ENCODE measurements at regions not wholly inside any gene's neighbourhood (a gene's known extent, or its start where the extent isn't known, plus 50 kb on each side); places are given as distances from the start of the nearest gene placed in this dataset.

DNA sequence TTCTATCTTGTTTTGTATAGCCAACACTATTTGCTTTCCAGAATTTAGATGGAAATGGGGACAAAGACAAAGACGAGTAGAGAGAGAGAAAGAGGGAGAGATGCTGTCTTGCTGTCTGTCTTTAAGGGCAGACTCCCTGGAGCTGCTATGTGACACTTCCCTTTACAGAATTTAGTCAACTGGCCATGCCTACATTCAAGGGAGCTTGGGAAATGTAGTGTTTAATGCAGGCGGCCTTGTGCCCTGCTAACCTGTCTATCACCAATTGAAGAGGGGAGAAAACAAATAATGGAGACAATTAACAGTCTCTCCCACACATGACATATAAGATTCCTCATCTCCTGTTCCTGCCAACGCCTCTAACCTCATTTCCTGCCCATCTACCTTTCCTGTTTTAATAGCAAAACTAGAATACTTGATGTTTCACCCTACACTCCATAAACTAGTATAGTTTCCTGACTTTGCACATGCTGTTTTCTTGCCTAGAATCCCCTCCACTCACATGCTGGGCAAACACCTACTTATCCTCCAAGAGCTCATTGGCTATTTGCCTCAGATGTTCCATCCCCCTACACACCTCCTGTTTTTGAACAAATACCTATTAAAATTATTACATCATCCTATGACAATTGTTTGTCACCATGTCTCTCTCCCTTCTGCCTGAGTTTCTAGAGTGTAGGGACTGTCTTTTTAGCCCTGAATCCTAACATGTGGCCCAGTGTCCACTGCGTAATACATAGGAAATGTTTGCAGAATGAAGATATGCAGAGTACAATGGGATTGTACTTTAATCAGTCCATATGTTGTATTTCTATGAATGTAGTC, 117.2 kb downstream of the SLC25A24 start:
- H3K27ac ChIP-seq (ENCODE audit: poor library complexity, severe bottlenecking) = no peak overlapping the region
- H3K9me3 ChIP-seq (ENCODE audit: severe bottlenecking) = no peaks in the 10 kb centered on the region
- H3K4me1 ChIP-seq (ENCODE audit: insufficient read depth, poor library complexity, severe bottlenecking) = no peaks in the 10 kb centered on the region
- no peaks in the 10 kb centered on the region for H3K36me3 ChIP-seq (ENCODE audit: low read depth)
- DNase-seq (ENCODE audit: low spot score) = no peak
- TF ChIP-seq, protein P1, sequence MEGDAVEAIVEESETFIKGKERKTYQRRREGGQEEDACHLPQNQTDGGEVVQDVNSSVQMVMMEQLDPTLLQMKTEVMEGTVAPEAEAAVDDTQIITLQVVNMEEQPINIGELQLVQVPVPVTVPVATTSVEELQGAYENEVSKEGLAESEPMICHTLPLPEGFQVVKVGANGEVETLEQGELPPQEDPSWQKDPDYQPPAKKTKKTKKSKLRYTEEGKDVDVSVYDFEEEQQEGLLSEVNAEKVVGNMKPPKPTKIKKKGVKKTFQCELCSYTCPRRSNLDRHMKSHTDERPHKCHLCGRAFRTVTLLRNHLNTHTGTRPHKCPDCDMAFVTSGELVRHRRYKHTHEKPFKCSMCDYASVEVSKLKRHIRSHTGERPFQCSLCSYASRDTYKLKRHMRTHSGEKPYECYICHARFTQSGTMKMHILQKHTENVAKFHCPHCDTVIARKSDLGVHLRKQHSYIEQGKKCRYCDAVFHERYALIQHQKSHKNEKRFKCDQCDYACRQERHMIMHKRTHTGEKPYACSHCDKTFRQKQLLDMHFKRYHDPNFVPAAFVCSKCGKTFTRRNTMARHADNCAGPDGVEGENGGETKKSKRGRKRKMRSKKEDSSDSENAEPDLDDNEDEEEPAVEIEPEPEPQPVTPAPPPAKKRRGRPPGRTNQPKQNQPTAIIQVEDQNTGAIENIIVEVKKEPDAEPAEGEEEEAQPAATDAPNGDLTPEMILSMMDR (IDR thresholded peaks at IDR 0.05; ENCODE audit: poor library complexity, severe bottlenecking) = no peak
- no peak overlapping the region for H3K4me3 ChIP-seq (ENCODE audit: severe bottlenecking)
- no peaks in the 10 kb centered on the region for H3K27me3 ChIP-seq (ENCODE audit: insufficient read depth, poor library complexity, severe bottlenecking)
- no peak for ATAC-seq (ENCODE audit: low read depth)

DNA sequence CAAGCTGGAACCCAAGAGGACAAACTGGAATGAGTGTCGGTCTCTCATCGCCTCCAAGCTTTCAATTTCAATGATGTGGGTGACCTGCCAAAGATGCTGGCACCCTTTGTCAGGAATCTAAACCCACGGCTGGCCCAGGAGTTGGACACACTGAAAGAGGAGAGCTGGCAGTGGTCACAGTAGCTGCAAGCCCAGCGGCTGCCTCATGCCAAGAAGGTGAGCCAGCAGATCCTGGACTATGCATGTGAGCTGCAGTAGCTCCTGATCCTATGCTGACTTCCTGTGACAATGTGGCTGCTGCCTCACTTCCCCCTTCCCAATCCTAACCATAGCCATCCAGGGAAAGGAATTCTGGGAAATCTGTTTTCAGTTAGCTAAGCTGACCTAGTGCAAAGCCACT, 117.0 kb upstream of the VAV3 start:
- Histone ChIP-seq H3K4me3 (ENCODE audit: severe bottlenecking) (no peak overlapping the region), H3K9me3 (ENCODE audit: severe bottlenecking) (no peaks in the 10 kb centered on the region), H3K27ac (ENCODE audit: poor library complexity, severe bottlenecking) (no peak overlapping the region), H3K27me3 (ENCODE audit: insufficient read depth, poor library complexity, severe bottlenecking) (no peaks in the 10 kb centered on the region), H3K36me3 (ENCODE audit: low read depth) (no peaks in the 10 kb centered on the region), H3K4me1 (ENCODE audit: insufficient read depth, poor library complexity, severe bottlenecking) (no peaks in the 10 kb centered on the region)
- TF ChIP-seq, protein P1 (IDR thresholded peaks at IDR 0.05; ENCODE audit: poor library complexity, severe bottlenecking) = no peak
- ATAC-seq (ENCODE audit: low read depth) (no peak), DNase-seq (ENCODE audit: low spot score) (no peak)

DNA sequence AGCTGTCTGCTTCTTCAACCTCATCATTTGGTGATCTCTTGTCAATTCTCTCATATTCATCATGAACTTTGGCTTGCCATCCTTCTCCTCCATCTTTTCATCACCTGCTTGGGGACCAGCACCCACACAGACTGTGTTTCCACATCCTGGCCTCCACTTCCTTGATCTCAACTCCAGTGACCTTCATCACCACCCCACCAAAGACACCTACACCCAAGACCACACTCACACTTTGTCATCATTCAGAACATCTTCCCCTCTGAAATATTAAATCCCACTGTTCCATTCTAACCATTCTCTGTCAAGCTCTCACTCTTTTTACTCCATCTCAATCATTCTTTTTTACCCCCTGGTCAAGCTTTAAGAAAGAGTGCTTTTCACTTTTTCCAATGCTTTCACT, 115.5 kb upstream of the VAV3 start:
- H3K9me3 ChIP-seq (ENCODE audit: severe bottlenecking) = no peaks in the 10 kb centered on the region

DNA sequence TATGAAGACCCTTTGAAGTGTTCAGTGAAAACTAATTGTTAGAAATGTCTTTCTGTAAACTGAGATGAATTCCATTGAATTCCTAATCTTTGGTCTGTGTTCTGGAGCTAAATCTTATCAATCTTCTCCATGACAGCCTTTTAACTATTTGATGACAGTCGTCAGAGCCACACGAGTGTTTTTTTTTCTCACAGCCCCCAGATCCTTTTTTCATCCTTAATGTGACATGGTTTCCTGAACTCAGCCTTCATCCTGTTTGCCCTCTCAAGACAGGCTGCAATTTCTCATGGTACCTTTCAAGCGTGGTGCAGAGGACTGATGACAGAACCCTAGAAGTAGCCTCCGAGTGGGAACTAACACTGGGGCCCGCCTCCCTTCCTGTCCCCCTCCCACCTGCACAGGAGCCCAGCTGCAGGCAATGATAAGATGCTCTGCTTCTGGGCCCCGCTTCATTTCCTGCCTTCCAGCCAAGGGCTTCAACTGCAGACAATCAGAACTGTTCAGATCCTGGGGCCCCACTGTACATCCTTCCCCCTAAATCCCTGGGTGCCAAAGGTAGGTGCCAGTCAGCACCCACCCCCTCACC, 114.6 kb upstream of the VAV3 start:
- Histone ChIP-seq H3K27ac (ENCODE audit: poor library complexity, severe bottlenecking) (no peak overlapping the region), H3K4me1 (ENCODE audit: insufficient read depth, poor library complexity, severe bottlenecking) (no peaks in the 10 kb centered on the region), H3K36me3 (ENCODE audit: low read depth) (no peaks in the 10 kb centered on the region), H3K9me3 (ENCODE audit: severe bottlenecking) (no peaks in the 10 kb centered on the region), H3K27me3 (ENCODE audit: insufficient read depth, poor library complexity, severe bottlenecking) (no peaks in the 10 kb centered on the region), H3K4me3 (ENCODE audit: severe bottlenecking) (no peak overlapping the region)
- ATAC-seq (ENCODE audit: low read depth) (no peak), DNase-seq (ENCODE audit: low spot score) (no peak)
- TF ChIP-seq, protein P1 (IDR thresholded peaks at IDR 0.05; ENCODE audit: poor library complexity, severe bottlenecking) = no peak

More for the DNA sequence above, 115.5 kb upstream of the VAV3 start:
- Histone ChIP-seq H3K36me3 (ENCODE audit: low read depth) (no peaks in the 10 kb centered on the region), H3K27ac (ENCODE audit: poor library complexity, severe bottlenecking) (no peak overlapping the region), H3K4me1 (ENCODE audit: insufficient read depth, poor library complexity, severe bottlenecking) (no peaks in the 10 kb centered on the region), H3K4me3 (ENCODE audit: severe bottlenecking) (no peak overlapping the region), H3K27me3 (ENCODE audit: insufficient read depth, poor library complexity, severe bottlenecking) (no peaks in the 10 kb centered on the region)
- DNase-seq (ENCODE audit: low spot score) (no peak), ATAC-seq (ENCODE audit: low read depth) (no peak)
- TF ChIP-seq, protein P1 (IDR thresholded peaks at IDR 0.05; ENCODE audit: poor library complexity, severe bottlenecking) = no peak

DNA sequence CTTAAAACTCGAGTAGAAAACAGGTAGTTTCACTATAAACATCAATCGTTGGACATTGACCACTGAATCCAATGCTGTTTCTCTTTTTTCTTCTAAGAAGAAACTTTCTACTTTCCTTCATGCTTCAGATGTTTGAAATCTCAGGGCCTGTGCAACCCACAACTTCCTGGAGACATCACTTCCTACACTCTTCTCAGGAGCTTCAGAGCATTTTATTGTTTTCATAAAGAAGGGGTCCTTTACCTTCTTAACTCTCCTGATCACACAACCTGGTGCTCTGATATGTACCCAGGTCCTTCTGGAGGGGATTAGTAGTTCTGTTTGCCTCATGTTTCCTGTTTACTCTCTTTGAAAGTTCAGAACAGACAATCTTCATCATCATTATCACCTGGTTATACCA, 113.0 kb upstream of the VAV3 start:
- no peaks in the 10 kb centered on the region for H3K27me3 ChIP-seq (ENCODE audit: insufficient read depth, poor library complexity, severe bottlenecking)
- no peaks in the 10 kb centered on the region for H3K36me3 ChIP-seq (ENCODE audit: low read depth)
- H3K9me3 ChIP-seq (ENCODE audit: severe bottlenecking) = no peaks in the 10 kb centered on the region
- ATAC-seq (ENCODE audit: low read depth) = no peak
- H3K27ac ChIP-seq (ENCODE audit: poor library complexity, severe bottlenecking) = no peak overlapping the region
- no peak overlapping the region for H3K4me3 ChIP-seq (ENCODE audit: severe bottlenecking)
- H3K4me1 ChIP-seq (ENCODE audit: insufficient read depth, poor library complexity, severe bottlenecking) = no peaks in the 10 kb centered on the region
- DNase-seq (ENCODE audit: low spot score) = no peak
- TF ChIP-seq, protein P1 (IDR thresholded peaks at IDR 0.05; ENCODE audit: poor library complexity, severe bottlenecking) = no peak
